WI38 (cell line): ENCODE measurements at regions not wholly inside any gene's neighbourhood (a gene's known extent, or its start where the extent isn't known, plus 50 kb on each side); places are given as distances from the start of the nearest gene placed in this dataset.

Source experiments
- H3K4me3 ChIP-seq: 2 replicates; pipeline ENCODE4 v1.5.1; 2011; ENCODE audit warnings: low read depth, mild to moderate bottlenecking, control low read depth, low read length
- CTCF ChIP-seq: IDR thresholded peaks from 2 replicates; pipeline ENCODE4 v1.5.1; 2012; ENCODE audit warnings: low read depth, mild to moderate bottlenecking, control low read depth, low read length

DNA sequence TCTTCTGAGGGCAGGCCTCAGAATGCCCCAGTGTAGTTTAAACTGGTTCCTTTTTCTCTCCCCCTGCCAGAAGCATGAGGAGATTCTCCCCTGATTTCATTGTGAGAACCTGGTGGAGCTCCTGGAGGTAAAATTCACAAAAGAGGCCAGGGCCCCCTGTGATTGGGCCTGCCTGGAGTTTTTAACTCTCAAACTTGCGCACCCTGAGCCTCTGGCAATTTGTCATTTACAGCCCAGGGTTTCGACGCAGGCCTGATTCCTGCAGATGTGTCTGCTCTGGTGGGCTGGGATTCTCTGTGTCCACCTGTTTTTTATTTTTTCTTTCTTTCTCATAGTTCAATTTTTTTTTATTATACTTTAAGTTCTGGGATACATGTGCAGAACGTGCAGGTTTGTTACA, 157.9 kb downstream of the ASB1 start:
- H3K4me3 ChIP-seq: no peak overlapping the region
- TF ChIP-seq CTCF: no peak

DNA sequence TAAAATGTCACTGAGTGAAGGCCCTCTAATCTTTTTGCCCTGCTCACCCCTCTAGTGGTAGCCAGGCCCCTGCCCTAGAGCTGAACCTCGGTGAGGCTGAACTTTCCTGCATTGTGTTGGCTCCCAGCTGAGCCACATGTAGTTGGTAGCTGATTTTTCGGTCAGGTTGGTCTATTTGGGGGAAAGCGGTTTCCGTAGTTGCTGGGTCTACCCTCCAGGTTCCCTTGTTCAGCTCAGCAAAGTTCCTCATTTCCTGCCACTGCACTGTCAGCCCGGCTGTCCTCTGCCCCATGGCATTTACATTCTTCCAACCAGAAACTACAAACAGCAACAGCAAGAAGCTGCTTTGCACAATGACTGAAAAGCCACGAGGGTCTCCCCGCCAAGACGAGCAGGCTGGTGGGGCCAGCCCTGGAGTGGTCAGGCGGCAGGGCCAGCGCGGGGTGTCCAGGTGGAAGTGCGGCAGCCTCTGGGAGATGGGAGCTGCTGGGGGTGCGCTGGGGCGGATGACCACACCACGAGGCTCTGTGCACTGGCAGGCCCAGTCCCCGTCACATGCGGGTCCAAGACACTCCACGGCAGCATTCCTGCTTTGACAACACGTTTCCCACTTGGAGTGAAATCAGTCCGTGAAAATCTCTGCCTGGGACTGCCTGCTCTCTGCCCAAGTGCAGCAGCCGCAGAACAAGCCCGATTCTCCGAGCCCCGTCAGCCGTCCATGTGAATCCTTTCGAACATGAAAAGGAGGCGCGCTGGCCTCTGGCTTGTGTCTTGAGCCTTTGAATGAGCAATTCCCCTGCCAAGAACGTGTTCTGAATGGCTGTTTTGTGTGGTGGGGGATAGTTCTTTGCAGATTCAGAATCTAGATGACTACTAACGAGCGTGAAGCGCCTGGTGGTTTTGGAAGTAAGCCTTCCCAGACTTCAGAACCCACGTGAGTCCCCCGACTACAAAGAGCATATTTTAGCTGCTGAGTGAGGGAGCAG, 159.4 kb downstream of the ASB1 start:
- no peak overlapping the region for H3K4me3 ChIP-seq
- no peak for TF ChIP-seq CTCF

- no peak for TF ChIP-seq CTCF
- no peak overlapping the region for H3K4me3 ChIP-seq
Measured at GRCh38 chr2:238586931-238587775, 160.4 kb downstream of the ASB1 start.

- H3K4me3 ChIP-seq: no peak overlapping the region
- TF ChIP-seq CTCF: no peak
Measured at GRCh38 chr2:238587776-238588660, 161.3 kb downstream of the ASB1 start.

GRCh38 chr2:238589591-238590460, 163.1 kb downstream of the ASB1 start:
- no peak overlapping the region for H3K4me3 ChIP-seq
- TF ChIP-seq CTCF: no peak

DNA sequence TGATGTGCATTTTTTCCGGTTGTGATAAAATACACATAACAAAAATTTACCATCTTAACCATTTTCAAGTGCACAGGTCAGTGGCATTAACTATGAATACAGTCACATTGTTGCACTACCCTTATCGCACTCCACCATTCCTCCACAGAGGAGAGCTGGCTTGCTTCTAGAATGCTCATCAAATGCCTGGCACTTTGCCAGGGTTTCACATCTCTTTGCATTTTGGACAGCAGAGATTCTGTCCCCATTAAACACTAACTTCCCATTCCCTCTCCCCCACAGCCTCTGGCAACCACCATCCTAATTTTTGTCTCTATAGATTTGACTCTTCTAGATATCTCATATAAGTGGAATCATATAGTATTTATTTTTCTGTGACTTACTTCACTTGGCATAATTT, 165.0 kb downstream of the ASB1 start:
- H3K4me3 ChIP-seq: no peak overlapping the region
- no peak for TF ChIP-seq CTCF
